Right lobe of liver (tissue), 4 donors: ENCODE measurements at regions not wholly inside any gene's neighbourhood (a gene's known extent, or its start where the extent isn't known, plus 50 kb on each side); places are given as distances from the start of the nearest gene placed in this dataset.

Experiments used
- POLR2A ChIP-seq: fragments of 450-650 bp; IDR thresholded peaks from one replicate; pipeline ENCODE4 v1.6.1; 2017; ENCODE audit warnings: antibody characterized with exemption, mild to moderate bottlenecking
- TF ChIP-seq, protein P1 (sequence below), 4 donors: fragments of 200-600 bp in 3 of 4; fragments of 450-650 bp in 1 of 4; IDR thresholded peaks; one replicate each; pipeline versions ENCODE4 v1.5.1 to v1.8.0; 2016 to 2022; ENCODE audit warnings: antibody characterized with exemption in 4 of 4, mild to moderate bottlenecking in 2 of 4
- donor health status: DM: no; HTN: no; CAD: no.
- donor health status: DM: no; HTN: no; CAD: no.
- donor health status: DM: no; HTN: yes; CAD: no.

DNA sequence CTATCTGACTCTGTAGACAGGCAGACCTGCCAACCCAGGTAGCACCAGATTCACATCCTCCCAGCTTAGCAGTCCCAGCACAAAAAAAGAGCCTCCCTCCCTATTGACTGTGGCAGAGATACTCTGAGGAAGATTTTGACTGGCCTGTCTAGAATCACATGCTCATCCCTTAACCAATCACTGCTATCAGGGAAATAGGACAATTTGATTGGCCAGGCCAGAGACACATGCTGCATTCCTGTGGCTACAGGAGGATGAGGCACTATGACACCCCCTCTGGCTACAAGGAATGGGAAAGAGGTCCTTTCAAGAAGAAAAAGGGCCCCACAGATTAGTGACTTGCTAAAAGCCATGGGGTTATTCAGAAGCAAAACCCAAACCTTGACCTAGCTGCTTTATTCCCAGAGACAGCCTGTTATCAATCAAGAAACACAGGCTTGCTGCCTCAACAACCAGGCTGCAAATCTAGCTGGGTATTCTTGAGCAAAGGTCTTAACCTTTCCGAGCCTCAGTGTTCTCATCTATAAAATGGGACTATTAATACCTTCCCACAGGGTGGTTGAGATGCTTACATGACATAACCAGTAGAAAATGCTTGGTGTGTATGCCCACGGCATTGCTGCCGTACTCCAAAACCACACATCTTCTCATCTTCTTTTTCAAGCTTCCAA is 147.6 kb downstream of the BCOR start:
- TF ChIP-seq, protein P1, sequence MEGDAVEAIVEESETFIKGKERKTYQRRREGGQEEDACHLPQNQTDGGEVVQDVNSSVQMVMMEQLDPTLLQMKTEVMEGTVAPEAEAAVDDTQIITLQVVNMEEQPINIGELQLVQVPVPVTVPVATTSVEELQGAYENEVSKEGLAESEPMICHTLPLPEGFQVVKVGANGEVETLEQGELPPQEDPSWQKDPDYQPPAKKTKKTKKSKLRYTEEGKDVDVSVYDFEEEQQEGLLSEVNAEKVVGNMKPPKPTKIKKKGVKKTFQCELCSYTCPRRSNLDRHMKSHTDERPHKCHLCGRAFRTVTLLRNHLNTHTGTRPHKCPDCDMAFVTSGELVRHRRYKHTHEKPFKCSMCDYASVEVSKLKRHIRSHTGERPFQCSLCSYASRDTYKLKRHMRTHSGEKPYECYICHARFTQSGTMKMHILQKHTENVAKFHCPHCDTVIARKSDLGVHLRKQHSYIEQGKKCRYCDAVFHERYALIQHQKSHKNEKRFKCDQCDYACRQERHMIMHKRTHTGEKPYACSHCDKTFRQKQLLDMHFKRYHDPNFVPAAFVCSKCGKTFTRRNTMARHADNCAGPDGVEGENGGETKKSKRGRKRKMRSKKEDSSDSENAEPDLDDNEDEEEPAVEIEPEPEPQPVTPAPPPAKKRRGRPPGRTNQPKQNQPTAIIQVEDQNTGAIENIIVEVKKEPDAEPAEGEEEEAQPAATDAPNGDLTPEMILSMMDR (IDR thresholded peaks at IDR 0.05): no peak
- TF ChIP-seq POLR2A: no peak
